ENCODE measurements at regions not wholly inside any gene's neighbourhood (a gene's known extent, or its start where the extent isn't known, plus 50 kb on each side); places are given as distances from the start of the nearest gene placed in this dataset.

DNA sequence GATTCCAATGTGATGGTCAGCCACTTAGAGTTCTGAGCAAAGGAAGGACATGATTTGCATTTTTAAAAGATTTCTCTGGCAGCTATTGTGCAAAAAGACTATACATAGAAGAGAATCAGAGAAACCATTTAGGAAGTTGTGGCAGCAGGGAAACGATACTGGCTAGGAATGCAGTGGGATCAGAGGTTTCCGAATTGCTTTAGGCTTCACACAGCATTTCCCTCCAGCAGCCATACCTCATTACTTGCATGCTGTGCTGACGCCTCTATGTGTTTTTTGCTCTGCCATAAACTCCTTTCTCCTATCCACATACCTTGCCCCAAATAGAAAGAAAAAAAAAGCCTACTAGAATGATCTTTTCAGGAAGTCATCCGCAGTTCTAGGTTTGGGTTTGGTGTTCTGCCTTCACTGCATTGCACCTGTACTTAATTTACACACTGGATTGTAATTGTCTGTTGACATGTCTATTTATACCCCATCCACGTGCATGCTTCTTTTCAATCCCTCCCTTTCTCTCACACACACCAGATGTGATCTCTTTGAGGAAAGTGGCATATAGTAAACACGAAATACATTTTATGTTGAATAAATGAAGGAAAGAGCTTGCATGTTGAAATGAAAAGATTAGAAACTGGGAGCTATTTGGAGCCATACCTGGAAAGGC, 860.3 kb upstream of the SEMA6D start:
- no peak for DNase-seq (ENCODE audit: low spot score)

DNA sequence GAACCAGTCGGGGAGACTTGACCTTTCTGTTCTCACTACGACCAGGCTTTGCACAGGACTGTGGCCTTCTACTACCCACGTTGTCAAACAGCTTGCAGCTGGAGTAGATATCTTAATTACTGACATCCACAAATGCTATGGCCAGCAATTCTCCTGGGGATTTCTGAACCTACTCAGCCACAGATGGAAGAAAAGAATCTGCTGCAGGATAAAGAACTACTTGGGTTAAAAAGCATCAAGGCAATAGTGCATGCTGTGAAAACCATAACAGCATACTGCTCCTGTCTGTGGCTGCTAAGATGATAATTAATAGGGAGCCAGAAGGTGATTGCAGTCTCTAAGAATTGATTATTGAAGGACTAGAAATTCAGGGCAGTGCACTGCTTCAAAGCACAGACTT, 859.2 kb upstream of the SEMA6D start:
- DNase-seq (ENCODE audit: low spot score): no peak

DNA sequence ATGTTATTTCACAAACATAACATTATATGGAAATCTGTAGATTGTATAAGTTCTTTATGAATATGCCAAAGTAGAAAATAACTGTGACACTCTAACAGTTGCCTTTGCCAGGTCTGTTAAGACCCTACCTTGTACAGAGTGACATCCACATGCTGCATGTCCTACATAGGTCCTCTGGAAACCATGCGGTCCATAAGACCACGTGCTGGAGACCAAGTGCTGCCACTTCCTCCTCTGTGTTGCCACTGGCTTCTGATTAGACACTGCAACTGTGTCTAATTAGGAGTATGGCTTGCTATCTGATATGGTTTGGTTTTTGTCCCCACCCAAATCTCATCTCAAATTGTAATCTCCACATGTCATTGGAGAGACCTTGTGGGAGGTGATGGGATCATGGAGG, 855.5 kb upstream of the SEMA6D start:
- no peak for DNase-seq (ENCODE audit: low spot score)

DNA sequence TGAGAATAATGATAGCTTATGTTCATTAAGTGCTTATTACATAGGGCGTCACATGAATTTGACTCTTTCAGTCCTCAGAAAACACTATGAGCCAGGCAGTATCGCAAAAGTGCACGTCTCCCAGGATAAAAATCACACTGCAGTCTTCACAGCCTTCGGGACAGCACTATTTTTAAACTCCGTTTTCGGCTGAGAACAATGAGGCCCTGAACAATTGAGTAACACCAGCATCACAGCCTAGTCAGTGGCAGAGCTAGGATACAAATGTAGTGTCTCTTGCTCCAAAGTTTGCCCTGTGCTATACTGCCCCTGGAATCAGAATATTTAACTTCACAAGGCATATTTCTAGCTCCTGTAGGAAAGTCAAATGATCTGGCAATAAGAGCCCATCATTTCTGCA, 852.1 kb upstream of the SEMA6D start:
- DNase-seq (ENCODE audit: low spot score): no peak

DNA sequence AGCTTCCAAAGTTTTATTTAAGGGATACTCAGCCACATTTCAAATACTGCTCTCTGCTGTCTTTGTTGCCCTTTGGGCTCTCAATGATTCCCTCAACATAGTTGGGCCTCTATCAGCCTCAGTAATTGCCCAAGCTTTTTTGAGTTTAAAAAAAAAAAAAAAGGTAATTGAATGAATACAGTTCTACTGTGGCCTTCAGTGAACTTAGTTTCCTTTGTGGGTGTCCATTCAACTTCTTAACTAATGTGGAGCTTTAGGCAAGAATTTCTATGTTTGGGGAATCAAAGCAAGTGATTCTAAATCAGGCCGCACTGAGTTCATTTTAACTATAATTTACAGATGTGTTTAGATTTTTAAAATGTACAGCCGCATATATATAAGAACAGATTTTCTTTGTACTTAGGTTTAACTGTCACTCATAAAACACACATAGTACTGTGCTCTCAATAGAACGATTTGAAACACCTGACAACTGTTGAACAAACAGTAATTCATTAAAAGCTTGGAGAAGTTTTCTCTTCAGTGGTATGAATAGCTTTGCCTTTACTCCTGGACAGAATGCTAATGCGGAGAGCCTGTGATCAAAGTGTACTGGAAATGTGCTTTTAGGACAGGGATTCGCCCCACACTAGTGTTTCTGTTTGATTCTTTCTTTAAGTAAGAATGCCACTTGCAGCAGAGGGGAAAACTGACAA, 844.9 kb upstream of the SEMA6D start:
- DNase-seq (ENCODE audit: low spot score): no peak

DNA sequence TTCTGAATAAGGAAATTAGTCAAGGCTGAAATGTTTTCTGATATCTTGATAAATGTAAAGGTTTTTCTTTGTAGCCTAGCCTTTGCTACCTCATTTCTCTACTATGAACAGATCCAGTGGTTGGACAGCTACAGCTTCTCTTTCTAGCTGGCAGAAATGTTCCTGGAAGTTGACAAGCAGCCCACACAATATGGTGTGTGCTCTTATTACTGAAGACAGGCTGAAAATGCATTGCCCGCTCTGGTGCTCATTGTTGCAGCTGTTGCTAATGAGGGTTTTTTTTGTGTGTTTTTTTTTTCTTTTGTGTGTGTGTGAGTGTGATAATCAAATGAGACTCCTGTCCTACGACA, 844.3 kb upstream of the SEMA6D start:
- no peak for DNase-seq (ENCODE audit: low spot score)

DNA sequence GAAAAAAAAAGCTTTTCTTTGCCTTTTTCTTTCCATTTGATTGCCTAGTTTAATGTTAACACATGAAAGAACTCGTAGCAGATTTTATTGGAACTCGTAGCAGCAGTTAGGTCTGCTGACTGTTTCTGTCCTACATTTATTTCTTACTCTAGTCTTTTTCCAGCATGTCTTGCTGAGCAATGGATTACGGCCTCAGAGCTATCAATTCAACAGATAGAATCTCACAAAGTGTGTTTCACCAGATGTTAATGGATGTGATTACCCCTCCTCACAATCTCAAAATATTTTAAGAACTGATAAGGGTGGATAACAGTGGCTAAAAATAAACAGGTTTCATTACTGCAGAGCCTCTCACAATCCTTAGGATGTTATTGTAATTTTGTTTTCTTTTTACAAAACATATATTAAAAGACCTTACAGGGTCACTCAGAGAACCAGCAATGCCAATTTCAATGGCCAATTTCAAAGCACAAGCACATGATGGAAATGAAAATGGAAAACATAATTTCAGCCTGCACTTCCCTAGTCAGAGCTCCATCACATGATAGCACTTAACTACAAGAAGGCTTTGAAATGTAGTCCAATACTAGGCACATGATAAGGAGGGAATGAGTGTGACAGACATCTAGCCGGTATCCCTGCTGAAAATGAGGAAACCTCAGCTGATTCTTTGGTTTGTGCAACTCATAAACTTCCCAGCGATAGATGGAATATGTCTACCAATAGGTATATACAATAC, 838.1 kb upstream of the SEMA6D start:
- no peak for DNase-seq (ENCODE audit: low spot score)

DNA sequence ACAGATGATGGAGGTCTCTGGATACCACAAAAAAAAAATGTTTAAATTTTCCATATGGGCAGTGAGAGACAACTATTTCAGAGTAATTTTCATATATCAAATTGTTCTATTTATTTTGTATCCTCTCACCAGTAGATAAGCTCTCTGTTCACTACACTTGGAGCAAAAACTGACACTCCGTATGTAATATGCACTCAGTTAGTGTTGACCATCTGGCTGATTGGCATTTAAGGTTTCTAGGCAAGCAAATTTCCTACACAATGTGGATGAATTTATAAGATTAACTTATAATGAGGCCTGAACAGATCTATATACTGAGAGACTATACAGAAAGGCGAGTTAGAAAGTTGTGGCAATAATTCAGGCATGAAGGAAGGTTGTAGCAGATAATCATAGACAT, 836.5 kb upstream of the SEMA6D start:
- no peak for DNase-seq (ENCODE audit: low spot score)

DNA sequence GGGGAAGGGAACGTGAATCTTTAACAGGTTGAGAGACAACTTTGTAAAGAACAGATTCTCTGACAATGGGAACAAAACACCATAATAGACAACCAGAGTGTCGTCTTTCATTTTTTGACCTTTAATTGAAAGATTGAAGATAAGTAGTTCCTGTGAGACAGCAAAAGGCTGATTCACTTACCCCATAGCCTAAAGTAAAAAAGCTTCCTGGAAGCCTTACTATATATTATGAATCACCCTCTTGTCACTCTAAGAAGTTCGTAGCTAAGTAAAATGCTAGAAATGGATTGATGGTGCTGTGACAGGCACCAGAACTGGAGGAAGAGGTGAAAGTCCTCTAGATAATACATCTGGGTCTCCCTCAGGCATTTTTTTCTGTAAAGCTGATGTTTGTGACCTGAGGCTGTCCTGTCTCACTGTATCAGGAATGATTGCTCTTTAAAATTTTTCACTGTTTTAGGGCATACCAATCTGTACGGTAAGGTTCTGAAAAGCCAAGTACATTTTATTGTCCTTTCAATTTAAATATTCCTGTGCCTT, 824.6 kb upstream of the SEMA6D start:
- no peak for DNase-seq (ENCODE audit: low spot score)

DNA sequence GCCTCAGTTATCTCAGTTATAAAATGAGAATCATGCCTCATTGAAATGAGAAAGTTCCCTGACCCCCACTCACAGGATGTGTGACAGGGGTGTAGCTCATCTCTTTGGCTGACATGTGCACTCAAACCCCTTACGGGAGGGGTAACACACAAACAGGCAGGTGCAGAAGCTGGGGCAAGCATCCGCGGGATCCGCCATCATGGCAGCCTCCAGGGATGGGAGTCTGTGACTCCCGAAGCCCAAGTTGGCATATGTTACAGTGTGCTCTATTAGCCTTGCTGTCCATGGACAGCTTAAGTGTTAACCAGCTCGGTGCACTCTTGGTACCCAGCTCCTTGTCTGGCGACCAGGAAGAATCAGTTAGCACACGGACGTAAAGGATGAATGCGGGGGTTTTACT, 822.7 kb upstream of the SEMA6D start:
- no peak for DNase-seq (ENCODE audit: low spot score)

DNA sequence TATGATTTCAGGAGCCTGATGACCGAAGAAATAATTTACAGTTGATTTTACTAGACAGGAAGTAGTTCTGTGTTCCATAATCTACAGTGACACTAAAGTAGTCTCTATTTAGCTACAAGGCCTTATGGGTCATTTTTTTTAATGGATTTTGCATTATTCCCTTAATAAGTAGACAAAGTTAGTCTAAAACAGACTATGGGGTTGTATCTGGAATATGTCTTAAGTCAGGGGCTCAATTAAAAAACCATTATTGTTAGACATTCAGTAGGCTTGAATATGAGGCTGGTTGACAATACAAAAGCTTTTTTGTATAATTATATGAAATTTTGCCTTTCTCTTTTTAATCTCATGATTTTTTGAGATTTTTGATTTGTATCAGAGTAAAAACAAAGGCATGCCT, 820.0 kb upstream of the SEMA6D start:
- no peak for DNase-seq (ENCODE audit: low spot score)

DNA sequence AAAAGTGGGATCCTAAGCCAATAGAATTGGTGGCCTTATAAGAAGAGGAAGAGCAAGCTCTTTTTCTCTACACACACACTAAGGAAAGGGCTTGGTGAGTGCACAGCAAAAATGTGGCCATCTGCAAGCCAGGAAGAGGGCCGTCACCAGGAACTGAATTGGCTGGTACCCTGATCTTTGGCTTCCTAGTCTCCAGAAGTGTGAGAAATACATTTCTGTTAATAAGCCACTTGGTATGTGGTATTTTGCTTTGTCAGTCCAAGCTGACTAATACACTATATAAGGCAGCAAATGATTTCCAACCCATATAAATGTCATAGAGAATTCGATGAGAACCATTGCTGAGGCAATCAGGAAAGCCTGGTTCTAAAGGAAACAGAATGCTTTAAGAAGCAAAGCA, 816.3 kb upstream of the SEMA6D start:
- DNase-seq (ENCODE audit: low spot score): no peak

DNA sequence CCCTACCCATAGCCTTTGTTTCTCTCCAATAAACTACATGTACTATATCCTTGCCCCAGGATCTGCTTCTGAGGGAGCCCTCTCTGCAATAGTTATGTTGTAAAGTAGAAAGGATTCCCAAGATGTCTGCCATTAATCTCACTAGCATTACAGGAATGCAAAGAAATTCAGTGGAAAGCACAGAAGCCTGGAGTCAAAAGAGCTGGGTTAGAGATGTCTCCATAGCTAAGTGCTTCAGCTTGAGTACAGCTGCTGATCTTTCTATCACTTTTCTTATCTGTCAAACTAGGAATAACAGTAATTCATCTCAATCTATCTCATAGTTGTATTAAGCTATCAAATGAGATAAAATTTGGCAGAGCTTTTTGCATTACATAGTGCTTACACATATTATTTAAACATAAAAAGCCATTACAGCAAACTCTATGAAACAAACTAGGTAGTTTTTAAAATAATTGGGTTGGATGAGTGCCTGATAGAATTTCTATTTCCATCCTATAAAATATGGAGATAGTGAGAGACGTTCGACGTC, 799.5 kb upstream of the SEMA6D start:
- no peak for DNase-seq (ENCODE audit: low spot score)

DNA sequence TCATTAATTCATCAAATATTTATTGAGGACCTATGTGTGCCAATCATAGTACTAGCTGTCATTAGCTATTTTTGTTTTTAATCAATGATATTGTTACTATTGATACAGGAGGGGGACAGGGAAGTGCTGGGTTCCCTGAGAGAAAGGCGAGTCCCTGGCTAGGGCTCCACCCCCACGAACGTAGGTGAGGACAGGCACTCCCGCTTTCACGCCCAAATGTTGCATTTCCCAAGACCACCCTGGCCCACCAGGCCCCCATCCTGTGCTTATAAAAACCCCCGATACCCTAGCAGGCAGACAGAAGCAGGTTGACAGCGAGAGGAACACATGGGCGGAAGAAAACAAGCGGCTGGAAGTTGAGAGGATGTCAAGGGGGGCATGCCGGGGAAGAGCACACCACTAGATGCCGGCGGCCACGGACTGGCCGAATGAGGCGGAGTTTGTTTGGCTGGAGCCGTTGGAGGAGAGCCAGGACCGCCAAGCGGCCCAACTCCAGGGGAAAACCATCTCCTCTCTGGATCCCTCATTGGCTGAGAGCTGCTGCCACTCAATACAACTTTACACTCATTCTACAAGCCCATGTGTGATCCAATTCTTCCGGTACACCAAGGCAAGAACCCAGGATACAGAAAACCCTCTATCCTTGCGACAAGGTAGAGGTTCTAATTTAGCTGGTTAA, 798.7 kb upstream of the SEMA6D start:
- no peak for DNase-seq (ENCODE audit: low spot score)

DNA sequence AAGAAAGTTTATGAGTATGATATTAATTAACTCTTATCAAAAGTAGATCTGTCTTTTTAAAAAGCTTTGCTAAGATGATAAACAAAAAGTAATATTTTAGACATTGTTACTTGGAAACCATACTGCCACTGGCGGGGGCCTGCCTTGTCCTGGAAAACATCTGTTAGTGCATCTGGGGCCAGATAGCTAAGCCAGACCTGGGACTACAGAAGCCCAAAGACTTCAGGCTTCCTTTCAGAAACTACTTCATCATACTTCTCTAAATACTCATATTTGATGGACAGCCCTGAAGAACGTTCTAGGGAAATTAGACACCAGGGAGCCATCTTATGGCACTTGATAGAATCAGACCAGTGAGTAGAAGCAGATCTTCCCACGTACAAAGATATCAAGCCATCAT, 795.4 kb upstream of the SEMA6D start:
- DNase-seq (ENCODE audit: low spot score): no peak

DNA sequence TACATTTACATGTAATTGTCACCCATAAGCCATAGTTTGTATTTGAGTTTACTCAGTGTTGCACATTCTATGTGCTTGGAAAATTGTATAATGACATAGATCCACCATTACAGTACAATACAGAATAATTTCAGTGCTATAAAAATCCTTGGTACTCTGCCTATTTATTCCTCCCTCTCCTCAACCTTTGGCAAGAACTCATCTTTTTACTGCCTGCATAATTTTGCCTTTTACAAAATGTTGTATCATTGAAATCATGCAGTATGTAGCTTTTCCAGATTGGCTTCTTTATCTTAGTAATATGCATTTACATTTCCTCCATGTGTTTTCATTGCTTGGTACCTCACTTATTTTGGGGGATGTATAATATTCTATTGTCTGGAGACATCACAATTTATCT, 786.9 kb upstream of the SEMA6D start:
- DNase-seq (ENCODE audit: low spot score): no peak

DNA sequence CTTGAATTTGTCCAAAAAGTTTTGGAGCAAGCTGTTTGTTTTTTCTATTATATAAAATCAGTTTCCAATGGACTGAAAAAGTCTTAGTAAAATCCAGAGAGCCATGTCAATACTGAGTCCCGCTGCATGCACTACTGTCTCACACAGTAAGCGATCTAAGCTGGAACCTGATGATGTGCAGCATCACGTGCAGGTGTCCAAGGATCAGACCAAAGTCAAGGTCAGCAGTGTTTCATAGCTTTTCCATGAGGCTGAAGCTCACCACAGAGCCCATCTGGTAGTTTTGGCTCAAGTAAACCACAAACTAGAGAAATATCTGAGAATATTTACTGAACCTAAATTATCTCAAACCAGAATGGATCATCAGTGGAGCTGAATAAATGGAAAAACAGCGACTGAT, 784.0 kb upstream of the SEMA6D start:
- DNase-seq (ENCODE audit: low spot score): no peak

DNA sequence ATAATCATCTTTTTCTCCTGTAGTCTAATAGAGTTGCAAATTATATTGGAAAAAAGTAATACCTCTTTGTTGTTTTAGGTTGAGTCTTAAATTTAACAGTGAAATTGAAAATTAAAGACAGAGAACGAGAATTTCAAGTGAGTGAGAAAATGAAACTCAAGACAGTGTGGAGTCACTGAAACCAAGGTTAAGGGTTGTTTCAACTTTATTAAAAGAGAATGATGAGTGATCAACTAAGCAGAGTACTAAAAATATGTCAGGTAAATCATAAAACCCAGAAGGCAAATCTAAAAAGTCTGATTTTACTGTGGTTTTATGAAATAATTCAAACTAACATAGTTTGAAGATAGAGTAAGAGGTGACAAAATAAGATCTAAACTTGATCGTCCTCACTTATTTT, 782.5 kb upstream of the SEMA6D start:
- DNase-seq (ENCODE audit: low spot score): no peak

DNA sequence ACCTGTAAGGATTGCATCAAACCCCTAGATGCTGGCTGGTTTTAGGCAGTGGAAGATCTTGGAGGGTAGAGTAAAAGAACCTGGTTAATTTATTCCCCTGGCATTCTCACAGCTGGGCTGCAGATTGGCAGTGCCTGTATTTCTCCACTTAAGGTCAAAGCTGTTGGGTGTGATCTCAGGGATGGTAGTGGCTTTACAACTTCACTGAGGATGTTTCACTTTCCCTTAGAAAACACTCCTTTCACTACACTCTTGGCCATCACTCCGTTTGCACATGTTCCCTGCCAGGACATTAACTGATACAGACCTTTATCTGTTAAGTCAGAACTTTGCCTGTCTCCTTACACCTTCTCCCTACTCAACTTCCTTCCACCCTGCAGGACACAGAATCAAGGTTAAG, 779.1 kb upstream of the SEMA6D start:
- DNase-seq (ENCODE audit: low spot score): no peak

DNA sequence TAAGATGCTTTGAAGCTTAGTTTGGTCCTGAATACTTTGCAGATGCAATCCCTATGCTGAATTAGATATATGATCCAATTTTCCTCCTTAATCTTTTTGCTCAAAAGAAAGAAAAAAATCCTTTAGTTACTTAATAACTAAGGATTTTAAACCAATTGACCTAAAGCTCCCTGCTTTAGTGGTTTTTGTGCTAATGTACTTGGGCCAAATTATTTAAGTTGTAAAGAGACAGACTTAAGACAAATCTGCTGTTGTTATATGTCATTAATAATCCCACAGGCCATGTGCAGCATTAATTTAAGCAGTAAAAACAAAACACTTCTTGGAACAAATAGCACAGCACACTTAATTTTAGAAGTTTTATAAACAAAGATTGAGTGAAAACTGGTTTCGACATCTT, 776.1 kb upstream of the SEMA6D start:
- no peak for DNase-seq (ENCODE audit: low spot score)

DNA sequence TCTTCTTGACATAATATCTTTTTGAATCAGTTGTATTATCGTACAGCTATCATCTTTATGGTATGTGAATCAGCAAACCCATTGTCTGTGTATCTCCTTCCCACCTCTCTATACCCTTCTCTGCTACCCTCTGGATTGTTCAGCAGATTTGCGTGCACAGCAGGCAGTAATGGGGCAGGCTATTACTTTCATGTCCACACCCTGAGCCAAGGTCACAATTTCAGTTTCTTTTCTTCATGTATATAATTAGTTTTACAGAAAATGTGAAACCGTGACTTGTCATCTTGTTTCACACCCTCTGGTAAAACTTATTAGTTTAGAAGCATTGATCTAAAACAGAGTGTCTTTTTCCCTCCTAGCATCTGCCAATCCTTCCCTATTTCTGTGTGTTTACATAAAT, 770.4 kb upstream of the SEMA6D start:
- no peak for DNase-seq (ENCODE audit: low spot score)

DNA sequence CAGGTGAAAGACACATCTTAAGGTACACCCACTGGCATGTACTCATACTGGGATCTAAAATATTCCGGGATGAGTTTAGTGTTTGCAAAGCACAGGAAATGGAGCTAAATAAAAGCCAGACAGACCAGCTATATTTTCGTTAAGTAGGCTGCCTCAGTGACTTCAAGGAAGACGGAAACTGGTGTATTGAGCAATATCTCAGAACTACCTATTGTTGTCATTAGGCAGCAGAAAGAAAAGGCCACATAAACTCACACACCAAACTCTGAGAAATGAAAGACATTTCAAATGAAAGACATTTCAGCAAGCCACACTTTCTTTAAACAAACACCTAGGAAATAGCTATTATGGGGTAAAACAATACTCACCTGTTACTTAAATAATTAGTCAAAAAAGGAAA, 761.7 kb upstream of the SEMA6D start:
- DNase-seq (ENCODE audit: low spot score): no peak

DNA sequence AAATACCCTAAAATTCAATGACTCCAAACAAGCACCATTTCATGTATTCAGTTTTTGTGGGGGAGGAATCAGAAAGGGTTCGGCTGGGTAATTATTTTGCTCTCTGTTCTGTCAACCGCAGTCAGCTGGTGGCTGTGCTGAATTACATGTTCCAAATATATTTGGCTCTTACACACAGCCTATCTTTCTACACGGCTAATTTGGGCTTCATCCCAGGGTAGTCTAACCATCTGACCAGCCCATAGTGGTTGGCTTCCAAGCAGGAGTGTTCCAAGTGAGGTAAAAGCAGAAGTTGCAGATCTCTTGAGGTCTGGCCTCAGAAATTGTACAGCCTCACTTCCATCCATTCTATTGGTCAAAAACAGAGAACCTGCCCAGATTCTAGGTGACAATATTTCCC, 760.8 kb upstream of the SEMA6D start:
- no peak for DNase-seq (ENCODE audit: low spot score)

Measured in CD4-positive, alpha-beta T cell treated with Interleukin-6 at 100 ng/mL for 8 hours (primary cell).